NCI-H2107 (cell line): ENCODE measurements at regions not wholly inside any gene's neighbourhood (a gene's known extent, or its start where the extent isn't known, plus 50 kb on each side); places are given as distances from the start of the nearest gene placed in this dataset.

Experiments used
- DNase-seq: peaks from one replicate; lab custom pipeline; 2025; lab: John Stamatoyannopoulos, UW

DNA sequence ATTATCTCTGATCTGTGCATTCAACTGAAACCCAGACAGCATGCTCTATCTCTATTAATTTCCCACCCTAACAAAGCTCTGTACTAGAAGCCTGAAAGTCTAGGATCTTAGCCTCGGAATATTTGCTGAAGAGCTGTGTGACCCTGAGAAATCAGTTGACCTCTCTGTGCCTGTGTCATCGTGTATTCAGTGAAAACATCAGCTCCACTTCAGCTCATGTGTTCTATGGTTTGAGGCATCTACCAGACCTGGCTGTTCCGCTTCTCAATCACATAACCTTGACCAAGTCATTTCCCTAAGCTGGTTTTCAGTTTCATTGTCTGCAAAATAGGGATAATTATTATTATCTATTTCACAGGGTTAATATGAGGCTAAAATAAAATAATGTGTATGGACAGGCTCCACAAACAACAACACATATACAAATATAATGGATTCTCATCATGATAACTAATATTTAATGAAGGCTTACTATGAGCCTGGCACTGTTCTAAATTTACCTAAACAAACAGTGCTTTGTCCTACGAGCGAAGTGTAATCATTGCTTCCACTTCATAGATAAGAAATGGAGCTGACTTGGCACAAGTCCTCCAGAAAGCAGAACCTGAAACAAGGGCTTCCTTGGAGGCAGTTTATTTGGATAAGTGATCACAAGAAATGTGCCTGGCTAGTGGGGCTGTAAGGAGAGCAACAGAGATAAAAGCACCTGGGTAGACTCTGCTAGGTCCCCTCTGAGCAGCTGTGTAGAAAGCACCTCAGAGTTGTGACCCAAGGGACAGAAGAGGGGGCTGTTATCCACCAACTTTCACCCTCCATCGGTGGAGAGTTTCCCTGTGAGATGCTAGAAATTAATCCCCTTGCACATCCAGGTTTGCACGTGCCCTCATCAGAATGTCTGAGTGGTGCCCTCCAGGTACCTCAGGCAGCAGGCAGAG, 356.9 kb downstream of the RAB28 start:
- DNase-seq, result no peak

DNA sequence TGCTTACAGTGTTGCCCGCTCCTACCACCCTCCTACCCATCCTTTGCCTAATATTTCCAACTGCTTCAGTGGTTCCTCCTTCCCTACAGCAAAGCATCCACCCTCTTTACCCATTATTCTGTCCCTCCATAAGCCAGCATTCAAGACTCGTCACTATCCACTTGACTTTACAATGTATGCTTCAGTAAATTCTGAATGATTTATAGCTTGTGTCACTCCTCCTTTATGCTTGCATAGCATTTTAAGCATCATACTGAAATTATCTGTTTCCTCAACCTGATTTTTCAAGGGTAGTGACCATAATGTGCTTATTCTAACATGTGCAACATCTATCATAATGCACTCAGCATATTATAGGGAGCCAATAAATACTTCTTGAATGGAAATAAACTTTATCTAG, 365.5 kb downstream of the RAB28 start:
- DNase-seq, result no peak

DNA sequence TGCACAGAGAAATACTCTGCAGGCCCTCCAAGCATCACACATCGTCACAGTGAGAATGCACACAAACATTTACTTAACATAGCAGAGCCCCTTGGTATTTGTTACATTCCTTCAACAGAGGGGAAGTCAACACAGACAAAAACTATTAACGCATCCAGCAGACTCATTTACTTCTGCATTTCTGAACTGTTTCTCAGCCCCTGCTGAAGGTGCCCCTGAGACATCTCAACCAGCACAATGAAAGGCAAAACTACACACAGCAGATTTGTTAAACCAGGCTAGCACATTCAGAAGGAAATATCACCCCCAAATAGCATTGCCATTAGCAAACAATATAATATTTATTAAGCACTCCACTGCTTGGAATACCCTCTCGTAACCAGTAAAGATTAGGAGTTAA, 367.0 kb downstream of the RAB28 start:
- no peak for DNase-seq

DNA sequence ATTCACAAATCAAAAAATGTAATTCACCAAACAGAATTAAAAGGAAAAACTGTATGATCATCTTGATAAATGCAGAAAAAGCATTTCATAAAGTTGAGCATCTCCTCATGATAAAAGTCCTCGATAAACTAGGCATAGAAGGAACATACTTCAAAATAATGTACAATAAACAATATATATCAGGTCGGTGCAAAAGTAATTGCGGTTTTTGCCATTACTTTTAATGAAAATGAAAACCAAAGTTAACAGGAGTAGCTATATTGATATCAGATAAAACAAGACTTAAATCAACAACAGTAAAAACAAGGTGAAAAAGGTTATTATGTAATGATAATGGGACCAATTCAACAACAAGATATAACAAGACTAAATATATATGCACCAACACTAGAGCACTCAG, 372.1 kb downstream of the RAB28 start:
- DNase-seq, result no peak

DNA sequence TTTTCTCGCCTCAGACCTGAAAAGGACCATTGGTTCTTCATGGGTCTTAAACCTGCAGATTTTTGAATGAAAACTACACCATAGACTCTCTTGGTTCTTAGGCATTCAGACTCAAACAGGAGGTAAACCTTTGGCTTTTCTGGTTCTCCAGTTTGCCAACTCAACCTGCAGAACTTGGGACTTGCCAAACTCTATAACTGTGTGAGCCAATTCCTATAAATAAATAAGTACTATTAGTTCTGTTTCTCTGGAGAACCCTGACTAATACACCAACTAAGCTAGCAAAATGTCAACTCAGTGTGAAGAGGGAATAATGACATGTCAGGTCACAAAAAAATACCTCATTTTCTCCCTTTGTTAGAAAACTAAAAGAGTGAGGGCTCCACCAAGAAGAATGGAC, 374.6 kb downstream of the RAB28 start:
- no peak for DNase-seq

DNA sequence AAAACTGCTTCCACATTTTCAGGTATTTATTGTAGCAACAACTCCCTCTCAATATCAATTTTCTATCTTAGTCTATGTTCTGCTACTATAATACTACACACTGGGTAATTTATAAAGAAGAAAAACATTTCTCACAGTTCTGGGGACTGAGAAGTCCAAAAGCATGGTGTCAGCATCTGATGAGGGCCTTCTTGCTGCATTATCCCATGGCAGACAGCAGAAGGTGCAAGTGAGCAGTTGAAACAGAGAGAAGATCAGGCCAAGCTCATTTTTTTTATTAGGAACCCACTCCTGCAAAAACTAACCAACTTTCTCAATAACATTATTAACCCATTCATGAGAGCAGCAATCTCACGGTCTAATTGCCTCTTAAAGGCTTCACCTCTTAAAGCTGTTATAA, 376.0 kb downstream of the RAB28 start:
- DNase-seq, result no peak

DNA sequence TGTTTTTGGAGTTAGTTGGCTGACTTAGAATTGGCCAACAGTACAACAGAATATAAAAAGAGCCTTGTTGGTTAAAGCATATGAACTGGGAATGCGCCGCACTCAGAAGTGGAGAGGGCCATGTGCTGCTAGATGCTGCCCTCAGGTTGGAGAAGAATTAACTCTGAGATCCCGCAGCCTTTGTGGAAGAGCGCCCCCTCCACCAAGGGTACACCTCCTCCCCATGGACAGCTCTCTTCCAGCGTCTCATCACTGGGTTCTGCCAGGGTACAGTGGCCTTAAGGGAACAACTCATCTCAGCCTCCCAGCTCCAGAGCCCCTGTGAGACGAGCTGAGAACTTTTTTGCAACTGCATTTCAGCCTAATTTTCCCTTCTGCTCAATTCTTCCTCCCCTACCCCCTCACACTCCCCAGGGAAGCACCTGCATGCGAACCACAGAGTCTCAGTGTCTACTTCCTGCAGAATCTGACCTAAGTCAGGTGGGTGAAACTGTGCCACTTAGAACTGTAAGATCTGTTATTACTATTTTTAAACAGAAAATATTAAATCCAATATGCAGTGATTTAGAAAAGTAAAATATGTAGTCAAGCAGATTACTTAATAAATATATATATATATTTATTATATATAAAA, 380.6 kb downstream of the RAB28 start:
- DNase-seq, result no peak

DNA sequence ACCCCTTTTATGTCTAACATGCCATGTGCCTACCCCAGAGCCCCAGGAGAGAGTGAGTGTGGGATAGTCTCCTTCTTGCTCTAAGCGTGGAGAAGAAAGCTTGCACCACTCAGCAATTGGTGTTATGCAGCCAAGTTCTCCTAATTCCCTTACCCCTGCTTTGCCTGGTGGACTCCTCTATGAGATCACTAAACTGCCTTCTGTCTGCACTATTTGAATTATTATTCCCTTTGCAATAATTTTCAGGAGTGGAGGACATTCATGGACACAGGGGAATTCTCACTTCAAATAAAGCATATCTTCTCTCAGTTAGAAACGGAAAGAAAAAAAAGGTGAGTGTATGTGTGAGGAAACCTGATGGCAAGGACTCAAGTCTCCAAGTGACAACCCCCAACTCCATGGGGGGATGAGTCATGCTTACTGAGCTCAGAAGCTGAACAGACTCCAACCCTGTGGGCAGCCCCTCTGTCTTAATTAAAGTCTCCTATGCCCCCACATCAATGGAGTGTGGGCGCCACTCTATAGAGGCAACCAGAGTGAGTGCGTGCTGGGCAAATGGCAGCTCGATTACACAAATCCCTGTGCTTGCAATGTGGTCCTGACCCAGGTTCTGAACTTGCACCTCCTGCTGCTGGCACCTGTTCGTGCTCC, 381.9 kb downstream of the RAB28 start:
- DNase-seq, result no peak

DNA sequence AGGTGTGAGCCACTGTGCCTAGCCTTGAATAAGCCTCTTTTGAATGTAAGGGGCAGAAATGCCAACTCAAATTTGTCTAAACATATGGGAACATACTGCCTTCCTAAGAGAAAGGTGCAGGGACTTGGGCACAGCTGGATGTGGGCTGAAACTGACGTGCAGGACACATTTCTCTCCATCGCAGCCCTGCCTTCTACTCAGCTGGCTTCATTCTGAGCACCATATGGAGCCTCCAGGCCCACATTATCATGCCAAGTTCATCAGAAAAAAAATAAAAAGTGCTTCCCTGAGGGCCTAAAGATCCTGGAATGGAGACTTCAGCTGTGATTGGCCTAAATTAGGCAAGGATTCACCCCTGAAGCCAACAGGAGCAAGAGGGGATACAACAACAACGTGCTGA, 386.2 kb downstream of the RAB28 start:
- DNase-seq, result no peak

DNA sequence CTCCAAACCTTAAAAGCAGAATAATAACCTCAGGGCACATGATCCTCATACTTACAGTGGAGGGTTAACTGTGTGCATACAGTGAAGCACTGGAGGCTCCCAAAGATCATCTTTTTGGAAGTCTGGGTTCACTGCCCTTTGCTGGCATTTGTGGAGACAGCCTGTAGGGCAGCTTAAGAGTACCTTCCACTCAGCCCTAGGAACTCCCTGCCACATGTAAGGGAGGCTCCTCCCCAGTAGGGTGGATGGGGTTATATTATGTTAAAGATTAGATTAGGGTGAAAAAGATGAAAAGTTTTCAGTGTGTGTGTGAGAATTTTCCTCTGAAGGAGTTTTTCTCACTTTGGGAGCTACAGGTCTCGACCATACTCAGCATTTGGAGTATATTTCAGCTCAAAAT, 388.4 kb downstream of the RAB28 start:
- no peak for DNase-seq

DNA sequence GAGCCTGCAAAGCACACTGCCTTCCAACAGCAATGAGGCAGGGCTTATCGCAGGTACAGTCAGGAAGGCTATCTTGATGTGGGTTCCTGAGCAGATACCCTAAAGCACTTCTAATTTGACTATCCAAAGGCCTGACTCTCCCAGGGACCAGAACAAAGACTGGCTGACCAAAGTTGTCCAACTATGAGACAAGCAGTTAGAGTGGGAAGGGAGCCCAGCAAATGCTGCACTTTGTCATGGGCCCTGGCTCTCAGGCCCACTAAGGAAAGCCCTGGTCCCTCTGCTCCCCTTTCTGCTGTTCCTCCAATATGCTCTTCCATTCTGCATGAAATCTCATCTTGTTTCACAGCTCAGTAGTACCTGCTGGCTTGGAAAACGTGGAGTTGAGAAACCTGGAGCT, 391.0 kb downstream of the RAB28 start:
- DNase-seq, result no peak

DNA sequence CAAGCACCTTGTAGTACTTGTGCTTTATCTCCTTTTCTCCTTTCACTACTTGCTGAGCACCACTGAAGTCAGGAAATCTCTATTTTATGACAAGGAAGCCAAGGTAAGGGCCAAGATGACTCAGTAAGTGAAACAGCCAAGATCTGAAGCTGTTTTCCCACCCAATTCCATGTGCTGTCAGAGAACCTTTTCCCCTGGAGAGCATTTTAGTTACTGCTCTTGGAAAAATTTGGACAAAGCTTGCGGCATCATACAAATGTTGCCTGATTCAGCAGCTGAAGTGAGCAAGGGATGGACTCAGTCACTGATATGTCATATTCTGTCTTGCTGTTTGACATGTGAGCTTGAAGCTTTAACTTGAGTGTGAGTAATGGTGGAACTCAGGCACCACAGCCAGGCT, 391.4 kb downstream of the RAB28 start:
- DNase-seq, result no peak

DNA sequence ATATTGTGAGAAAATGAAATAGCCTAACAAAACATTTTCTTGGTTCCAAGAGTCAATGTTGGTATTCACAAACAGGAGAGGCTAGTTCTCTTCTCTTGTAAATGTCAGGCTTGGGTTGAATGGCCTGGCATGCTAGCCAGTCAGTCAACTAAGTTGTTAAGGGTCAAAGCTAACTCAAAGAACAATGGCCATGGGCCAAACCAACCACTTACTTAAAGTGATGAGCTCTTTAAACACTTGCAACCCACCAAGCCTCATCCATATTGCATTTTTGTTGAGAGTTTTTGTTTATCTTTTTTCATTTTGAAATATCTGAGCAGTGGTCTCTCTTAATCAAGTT, 394.5 kb downstream of the RAB28 start:
- no peak for DNase-seq

DNA sequence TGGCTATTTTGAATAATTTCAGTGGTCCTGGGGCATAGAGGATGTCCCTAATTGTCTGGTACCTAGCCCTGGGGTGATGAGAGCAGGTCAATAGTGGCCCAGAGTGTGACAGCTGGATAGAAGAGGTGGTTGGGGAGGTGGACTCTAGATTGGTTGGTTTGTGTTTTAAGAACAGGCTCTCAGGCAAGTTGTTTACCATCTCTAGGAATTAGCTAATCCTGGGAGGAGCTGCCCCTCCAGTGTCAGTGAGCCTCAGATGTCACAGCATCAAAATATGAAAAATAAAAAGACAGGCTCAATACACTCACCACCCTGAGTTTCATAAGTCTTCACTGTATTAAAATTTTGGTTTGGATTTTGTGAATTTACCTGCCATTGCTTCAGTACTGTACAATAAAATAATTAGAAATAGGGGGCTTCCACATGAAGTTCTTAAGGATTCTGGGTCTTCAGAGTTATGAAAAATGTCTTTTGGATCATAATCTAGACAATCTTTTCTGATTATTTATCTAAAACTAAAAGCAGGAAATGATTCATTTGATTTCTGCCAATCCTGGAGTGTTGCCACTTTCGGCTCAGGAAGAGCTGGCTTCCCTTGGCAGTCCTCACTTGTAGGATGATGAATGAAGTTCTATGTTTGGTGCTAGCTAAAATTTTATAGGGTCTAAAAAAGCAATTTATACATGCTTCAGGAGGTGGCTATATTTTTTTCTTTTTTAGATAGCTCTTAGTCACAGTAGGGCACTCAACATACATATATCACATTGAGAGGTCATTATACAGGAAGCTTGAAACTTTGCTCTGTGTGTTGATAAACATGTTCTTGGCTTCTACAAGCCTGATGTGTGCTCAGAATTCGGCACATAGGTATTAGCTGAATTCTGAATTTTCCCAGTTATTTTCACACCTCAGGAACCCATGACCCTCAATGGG, 395.1 kb downstream of the RAB28 start:
- no peak for DNase-seq

DNA sequence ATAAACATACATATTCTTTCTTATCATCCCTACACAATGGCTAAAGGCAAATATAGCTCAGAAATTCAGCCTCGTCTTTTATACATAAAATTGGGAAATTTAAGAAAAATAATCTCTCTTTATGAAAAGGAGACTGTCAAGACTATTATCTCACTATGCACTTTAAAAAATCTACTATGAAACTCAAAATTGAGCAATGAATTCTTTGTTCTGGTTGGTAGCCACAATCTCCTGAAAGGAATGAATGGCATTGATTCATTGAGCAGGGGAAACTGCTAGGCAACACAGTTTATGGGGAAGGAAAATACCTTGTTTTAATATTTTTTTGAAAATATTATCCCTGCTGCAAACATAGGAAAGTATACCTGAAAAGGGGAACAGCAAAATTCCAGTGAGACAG, 397.1 kb downstream of the RAB28 start:
- no peak for DNase-seq

DNA sequence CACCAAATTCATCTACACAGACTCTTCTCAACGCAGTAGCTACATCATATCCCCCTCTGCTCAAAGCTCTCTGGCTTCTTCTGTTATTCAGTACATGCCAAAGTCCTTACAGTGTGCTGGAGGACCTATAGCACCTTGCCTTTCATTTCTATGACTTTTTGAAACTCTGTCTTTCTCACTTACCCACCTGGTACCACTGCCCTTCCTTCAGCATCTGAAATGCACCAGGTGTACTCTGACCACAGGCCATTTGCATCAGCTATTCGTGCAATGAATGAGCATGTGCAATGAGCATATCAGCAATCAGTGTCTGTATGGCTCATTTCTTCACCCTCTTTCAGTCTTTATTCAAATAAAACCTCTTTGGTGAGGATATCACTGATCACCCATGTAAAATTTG, 399.9 kb downstream of the RAB28 start:
- no peak for DNase-seq

DNA sequence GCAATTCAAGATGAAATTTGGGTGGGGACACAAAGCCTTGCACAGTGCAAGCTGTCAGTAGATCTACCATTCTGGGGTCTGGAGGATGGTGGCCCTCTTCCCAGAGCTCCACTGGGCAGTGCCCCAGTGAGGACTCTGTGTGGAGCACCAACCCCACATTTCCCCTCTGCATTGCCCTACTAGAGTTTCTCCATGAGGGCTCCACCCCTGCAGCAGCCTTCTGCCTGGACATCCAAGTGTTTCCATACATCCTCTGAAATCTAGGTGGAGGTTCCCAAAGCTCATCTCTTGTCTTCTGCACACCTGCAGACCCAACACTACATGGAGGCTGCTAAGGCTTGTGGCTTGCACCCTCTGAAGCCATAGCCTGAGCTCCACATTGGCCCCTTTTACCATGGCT, 402.3 kb downstream of the RAB28 start:
- DNase-seq, result no peak

DNA sequence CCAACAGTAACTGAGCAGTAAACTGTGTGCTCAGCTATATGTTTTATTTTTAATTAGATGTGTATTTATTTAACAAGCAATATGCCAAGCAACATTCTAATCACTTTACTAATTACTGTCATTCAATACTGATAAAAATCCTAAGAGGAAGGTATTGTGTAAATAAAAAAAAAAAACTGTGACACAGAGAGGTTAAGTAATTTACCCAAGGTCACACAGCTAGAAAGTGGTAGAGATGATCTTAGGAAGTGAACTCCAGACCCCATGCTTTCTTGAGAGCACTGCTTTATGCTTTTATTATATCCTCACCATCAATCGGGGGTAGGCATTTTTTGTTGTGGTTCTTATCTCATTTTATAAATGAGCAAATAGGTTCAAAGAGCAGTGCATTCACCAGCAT, 417.1 kb downstream of the RAB28 start:
- DNase-seq, result no peak

DNA sequence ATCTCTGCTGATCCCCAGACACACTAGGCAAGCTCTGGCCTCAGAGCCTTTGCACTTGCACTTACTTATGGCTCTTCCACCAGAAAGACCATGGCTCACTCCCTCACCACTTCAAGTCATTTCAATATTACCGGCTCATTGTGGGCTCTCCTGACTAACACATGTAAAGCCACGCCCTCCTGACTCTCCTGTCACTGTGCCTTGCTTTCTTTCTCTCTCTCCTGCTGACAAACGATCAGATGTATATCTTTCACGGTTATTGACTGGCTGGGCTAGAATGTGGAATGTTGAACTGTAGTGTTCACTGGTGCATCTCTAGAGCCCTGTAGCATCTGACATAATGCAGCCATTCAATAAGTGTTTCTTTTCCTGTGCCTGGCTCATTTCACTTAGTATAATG, 425.1 kb downstream of the RAB28 start:
- no peak for DNase-seq

DNA sequence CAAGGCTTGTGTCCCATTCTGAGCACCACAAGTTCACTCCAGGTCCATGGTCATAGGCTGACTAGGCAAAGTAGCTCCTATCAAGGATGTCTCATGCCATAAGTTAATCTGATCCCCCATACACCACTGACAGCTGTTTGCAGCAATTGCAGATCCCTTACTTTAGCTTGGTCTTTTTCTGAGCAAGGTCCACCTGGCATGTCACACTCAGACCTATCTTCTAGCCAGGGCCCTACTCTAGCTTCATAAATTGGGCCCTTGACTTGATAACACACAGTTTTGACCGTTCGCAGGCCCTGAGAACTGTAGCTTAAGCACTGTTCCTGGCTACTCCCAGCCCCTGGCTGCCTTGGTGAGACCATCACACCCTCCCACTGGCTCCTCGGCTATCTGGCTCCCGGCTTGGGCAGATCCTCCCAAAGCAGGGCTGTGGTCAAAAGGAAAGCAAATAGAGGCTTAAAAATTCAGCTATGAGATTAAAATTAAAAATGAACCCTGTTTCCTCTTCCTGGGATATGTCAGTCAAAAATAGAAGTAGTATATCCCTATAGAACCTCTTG, 427.4 kb downstream of the RAB28 start:
- DNase-seq, result no peak

DNA sequence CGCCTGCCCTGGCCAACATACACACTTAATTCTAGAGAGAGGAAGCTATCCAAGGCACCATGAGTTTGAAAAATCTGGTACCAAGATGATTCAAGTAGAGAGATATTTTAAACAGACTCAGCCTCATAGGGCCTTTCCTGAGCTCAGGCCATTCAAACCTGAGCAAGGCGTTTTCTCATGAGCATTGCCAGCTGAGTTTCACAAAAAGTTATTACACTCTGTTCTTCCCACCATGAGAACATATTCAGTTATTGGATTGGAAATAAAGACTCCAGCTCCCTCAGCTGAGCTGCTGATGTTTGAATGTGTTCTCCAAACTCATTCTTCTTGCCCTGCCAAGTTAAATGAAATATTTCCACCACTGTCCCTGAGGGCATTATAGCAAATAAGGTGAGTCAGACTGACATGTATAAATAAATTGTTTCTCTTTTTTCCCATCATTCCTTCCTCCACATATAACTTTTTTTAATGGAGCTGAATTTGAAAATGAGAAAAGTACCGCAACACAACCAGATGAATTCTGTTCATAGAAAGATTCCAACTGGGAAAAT, 429.6 kb downstream of the RAB28 start:
- no peak for DNase-seq

DNA sequence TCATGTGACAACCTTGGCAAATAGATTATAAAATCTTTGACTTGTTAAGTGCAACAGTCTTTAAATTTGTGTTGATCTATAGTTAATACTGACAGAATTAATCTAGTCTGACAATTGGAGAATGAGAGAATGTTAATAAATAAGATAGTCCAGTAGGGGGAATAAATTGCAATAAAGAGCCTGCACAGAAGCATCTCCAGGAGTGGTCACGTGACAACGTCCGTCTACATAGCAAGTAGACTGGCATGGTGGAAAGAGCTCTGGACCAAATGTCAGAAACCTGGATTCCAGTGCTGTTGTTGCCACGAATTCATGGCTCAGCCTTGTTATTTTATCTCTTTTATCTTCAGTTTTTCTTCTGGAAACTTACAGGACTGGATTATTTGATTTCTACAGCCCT, 436.5 kb downstream of the RAB28 start:
- DNase-seq, result no peak
